ENCODE measurements at regions not wholly inside any gene's neighbourhood (a gene's known extent, or its start where the extent isn't known, plus 50 kb on each side); places are given as distances from the start of the nearest gene placed in this dataset.

GRCh38 chr5:126716861-126717260, 60.1 kb upstream of the LMNB1 start:
- TF ChIP-seq CTCF (IDR thresholded peaks at IDR 0.05; ENCODE audit: insufficient read depth, low read length) = no peak
- no peak for DNase-seq (ENCODE audit: low read depth)
- H3K4me3 ChIP-seq (ENCODE audit: low read depth, low read length) = no peak overlapping the region

GRCh38 chr5:126718236-126718868, 58.6 kb upstream of the LMNB1 start:
- no peak overlapping the region for H3K4me3 ChIP-seq (ENCODE audit: low read depth, low read length)
- no peak for DNase-seq (ENCODE audit: low read depth)
- TF ChIP-seq CTCF (IDR thresholded peaks at IDR 0.05; ENCODE audit: insufficient read depth, low read length) = no peak

GRCh38 chr5:126720369-126720768, 56.6 kb upstream of the LMNB1 start:
- no peak overlapping the region for H3K4me3 ChIP-seq (ENCODE audit: low read depth, low read length)
- no peak for TF ChIP-seq CTCF (IDR thresholded peaks at IDR 0.05; ENCODE audit: insufficient read depth, low read length)
- DNase-seq (ENCODE audit: low read depth) = no peak

- TF ChIP-seq CTCF (IDR thresholded peaks at IDR 0.05; ENCODE audit: insufficient read depth, low read length) = no peak
- no peak for DNase-seq (ENCODE audit: low read depth)
- H3K4me3 ChIP-seq (ENCODE audit: low read depth, low read length) = no peak overlapping the region
Measured at GRCh38 chr5:126723643-126724042, 53.3 kb upstream of the LMNB1 start.

Measured in fibroblast of the aortic adventitia (primary cell).